Choroid plexus epithelial cell (primary cell): ENCODE measurements at regions not wholly inside any gene's neighbourhood (a gene's known extent, or its start where the extent isn't known, plus 50 kb on each side); places are given as distances from the start of the nearest gene placed in this dataset.

Experiments used
- DNase-seq: peaks from one replicate; pipeline ENCODE4 v3.0.0-alpha.2; 2010; ENCODE audit warnings: low read depth
- H3K4me3 ChIP-seq: 2 replicates; pipeline ENCODE4 v1.5.1; 2011; ENCODE audit warnings: low read depth, mild to moderate bottlenecking, control low read depth, low read length, moderate library complexity
- TF ChIP-seq, protein P1 (sequence below): conservative IDR thresholded peaks from 2 replicates; pipeline ENCODE4 v1.5.1; 2011; ENCODE audit warnings: low read depth, mild to moderate bottlenecking, control low read depth, inconsistent platforms, low read length, moderate library complexity

DNA sequence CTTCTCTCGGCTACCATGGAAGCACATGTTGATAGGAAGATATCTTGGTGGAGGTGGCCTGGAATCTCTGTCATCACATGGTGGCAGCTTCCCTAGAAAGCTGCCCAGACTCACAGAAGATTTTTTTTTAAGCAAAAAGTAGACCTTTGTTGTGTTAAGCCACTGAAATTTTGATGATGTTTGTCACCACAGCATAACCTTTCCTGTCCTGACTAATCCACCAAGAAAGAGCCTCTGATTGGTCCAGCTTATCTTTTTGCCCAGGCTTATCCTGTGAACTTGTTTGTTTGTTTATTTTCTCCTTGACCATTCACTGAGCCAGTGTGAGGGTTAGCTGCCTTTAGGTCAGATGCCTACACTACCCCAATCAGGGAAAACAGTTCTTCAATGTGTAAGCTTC, 96.5 kb upstream of the LHX1 start:
- DNase-seq, result no peak
- TF ChIP-seq, protein P1, sequence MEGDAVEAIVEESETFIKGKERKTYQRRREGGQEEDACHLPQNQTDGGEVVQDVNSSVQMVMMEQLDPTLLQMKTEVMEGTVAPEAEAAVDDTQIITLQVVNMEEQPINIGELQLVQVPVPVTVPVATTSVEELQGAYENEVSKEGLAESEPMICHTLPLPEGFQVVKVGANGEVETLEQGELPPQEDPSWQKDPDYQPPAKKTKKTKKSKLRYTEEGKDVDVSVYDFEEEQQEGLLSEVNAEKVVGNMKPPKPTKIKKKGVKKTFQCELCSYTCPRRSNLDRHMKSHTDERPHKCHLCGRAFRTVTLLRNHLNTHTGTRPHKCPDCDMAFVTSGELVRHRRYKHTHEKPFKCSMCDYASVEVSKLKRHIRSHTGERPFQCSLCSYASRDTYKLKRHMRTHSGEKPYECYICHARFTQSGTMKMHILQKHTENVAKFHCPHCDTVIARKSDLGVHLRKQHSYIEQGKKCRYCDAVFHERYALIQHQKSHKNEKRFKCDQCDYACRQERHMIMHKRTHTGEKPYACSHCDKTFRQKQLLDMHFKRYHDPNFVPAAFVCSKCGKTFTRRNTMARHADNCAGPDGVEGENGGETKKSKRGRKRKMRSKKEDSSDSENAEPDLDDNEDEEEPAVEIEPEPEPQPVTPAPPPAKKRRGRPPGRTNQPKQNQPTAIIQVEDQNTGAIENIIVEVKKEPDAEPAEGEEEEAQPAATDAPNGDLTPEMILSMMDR, result no peak
- H3K4me3 ChIP-seq, result no peak overlapping the region

DNA sequence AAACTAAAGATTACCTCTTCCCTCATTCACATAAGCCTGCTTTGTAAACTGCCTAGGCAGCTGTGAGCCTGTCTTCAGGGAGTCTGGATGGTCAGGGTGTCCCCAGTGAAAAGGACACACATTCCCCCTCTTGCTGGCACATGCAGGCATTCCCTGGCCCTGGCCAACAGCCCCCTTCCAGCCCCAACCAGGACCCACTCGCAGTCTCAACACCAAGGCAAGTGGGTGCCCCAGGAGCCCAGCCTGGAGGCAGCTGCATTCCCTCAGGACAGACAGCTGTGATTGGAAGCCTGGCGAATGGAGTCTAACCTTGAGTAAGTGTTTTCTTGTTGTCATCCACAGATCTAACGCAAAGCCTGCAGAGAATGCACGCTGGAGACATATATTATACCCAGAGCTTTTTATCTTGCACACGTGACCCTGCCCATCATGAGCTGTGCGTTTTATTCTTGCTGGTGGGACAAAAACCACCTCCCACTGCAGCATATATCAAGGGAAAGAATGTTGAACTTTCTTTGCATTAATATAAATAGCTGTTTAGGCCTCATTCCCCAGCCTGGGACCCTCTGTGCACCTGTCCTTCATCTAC, 95.0 kb upstream of the LHX1 start:
- TF ChIP-seq, protein P1, result no peak
- H3K4me3 ChIP-seq, result no peak overlapping the region
- no peak for DNase-seq

DNA sequence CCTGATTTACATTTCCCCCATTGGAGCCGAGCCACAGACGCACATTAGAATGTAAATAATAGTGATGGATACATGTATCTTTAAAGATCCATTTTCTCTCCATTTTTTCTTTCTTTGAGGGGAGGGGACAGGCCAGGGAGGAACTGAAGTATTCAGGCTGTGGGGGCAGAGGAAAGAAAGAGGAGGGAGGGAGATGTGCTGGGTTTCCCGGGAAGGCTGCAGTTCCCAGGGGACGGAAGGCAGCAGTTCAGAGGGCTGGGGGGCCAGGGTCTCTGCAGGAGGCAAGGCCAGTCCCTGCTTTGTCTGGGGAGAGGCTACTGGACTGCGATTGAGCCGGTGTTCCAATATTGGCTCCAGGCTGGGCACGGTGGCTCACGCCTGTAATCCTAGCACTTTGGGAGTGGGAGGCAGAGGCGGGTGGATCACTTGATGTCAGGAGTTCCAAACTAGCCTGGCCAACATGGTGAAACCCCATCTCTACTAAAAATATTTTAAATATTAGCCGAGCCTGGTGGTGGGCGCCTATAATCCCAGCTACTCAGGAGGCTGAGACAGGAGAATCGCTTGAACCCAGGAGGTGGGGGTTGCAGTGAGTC, 94.2 kb upstream of the LHX1 start:
- TF ChIP-seq, protein P1, result no peak
- DNase-seq, result no peak
- no peak overlapping the region for H3K4me3 ChIP-seq

DNA sequence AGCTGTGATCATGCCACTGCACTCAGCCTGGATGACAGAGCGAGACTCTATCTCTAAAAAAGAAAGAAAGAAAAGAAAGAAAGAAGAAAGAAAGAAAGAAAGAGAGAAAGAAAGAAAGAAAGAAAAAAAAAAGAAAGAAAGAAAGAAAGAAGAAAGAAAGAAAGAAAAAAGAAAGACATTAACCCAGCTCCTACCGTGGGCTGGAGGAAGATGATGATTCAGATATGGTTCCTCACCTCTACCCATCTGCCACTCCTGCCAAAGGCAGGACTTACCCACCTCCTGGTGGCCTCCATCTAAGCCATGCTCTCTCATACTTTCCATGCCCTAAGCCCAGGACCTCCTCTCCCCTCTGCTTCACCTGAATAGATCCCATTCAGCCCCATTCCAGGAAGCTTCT, 93.3 kb upstream of the LHX1 start:
- DNase-seq, result no peak
- no peak overlapping the region for H3K4me3 ChIP-seq
- TF ChIP-seq, protein P1, result no peak

DNA sequence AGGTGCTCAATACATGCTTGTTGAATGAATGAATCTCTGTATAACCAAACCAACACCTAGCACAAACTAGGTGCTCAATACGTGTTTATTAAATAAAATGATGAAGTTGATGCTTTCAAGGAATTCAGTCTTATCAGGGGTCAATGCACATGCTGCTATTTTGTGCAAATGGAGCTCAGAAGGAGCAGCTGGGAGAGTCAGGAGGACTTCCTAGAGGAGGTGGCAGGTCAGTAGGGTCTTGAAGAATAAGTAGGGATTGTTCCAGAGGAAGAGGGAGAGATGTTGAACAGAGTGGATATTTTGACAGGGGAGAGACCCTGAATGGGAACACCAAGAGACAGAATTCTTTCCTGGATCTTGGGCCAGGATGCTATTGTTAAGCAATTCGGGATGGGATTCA, 92.7 kb upstream of the LHX1 start:
- H3K4me3 ChIP-seq, result no peak overlapping the region
- TF ChIP-seq, protein P1, result no peak
- DNase-seq, result no peak

DNA sequence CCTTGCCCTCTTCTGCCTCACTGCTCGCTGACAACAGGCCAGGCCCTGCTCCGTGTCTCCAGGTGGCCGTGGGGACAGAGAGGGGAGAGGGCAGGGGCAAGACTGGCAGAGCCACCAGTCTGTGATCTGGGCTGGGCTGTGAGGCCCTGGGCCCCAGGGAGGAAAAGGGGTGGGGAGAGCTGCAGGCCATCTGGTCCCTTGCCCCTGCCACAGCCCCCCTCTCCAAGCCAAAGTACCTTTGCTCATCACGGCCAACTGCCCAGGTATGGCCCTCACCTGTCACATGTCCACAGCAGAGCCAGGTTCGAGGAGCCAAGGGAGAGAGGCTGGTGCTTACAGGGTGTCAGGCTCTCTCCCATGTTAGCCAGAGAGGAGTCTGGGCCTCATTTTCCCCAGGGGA, 91.4 kb upstream of the LHX1 start:
- TF ChIP-seq, protein P1, result no peak
- H3K4me3 ChIP-seq, result no peak overlapping the region
- DNase-seq, result no peak
